NCI-H2081 (cell line): ENCODE measurements at regions not wholly inside any gene's neighbourhood (a gene's known extent, or its start where the extent isn't known, plus 50 kb on each side); places are given as distances from the start of the nearest gene placed in this dataset.

Experiments used
- DNase-seq, 2 experiments: peaks; one replicate each; lab custom pipeline; 2025; lab: John Stamatoyannopoulos, UW

DNA sequence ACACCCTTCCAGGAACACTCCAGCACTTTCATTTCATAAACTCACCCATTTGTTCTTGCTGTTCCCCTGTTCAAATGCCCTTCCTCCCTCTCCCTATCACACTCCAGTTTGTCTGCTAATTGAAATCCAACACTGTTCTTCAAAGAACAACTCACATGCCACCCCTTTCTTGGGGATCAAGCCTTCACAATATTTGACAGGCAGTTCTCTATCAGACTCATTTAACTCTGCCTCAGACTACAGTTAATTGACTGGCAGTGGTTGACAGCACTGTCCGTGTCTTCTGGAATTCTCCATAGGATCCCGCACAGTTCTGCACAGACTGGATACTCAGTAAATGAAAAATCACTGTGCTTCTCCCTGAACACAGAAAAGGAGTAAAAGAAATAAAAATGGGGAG, 87.8 kb downstream of the PMP22 start:
- no peak for DNase-seq

DNA sequence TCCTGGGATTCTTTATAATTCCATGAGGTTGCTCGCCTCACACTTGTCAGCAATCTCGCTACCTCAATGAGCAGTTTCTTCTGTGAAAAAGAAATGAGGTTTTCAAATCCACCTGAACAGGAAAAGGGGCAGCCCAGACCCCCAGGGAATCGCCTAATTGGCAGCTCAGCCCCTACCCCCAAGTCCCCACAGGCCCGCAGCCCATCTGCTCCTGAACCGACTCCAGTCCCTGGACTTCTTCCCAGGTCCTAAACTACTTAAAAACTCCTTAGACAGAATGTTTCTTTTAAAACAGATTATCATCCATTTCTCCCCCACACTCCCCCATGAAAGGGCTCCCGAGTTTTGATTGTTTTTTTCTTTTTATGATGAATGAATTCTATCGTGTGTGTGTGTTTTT, 89.8 kb downstream of the PMP22 start:
- no peak for DNase-seq

DNA sequence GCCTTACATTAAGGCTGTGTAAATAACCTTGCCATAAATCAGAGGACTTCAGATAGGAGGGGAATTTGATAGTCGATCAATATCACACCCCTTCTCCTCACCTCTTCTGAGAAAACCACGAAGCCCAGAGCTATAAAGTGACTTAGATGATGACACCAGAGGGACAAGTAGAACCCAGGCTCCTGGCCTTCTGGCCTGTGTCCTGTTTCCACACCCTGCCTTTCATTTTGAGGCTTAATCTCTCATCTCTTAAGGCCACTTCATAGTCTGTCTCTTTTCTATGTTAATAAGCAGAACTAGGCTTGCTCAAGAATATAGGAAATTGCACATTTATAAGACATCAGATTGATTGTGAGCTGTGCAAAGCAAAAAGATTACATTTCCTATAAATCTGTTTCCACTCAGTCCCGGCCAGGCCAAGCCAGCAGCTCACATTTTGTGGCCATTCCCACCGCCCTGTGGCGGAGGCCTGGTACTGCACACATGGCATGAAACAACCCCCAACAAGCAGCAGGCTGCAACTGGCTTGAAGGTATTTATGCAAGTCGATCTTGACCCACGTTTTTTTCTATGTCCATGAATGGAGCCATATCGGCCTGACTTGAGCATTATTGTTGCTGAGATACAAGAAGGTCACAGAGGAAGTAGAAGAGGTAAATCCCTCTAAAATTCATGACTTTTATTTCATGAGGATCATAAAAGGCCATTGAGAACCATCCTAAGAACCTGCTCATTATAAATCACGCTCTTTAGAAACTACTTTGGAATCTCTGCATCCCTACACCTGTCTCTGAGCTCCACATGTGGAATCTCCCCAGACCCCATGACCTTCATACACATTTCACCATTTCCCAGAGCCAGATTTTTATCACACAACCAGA, 93.7 kb downstream of the PMP22 start:
- DNase-seq, result peak in 1 of 2 experiments; percentile 1

GRCh38 chr17:15169676-15170075, 95.5 kb downstream of the PMP22 start:
- DNase-seq, result no peak

- no peak for DNase-seq
Observed at GRCh38 chr17:15168379-15168778, 96.7 kb downstream of the PMP22 start.

DNA sequence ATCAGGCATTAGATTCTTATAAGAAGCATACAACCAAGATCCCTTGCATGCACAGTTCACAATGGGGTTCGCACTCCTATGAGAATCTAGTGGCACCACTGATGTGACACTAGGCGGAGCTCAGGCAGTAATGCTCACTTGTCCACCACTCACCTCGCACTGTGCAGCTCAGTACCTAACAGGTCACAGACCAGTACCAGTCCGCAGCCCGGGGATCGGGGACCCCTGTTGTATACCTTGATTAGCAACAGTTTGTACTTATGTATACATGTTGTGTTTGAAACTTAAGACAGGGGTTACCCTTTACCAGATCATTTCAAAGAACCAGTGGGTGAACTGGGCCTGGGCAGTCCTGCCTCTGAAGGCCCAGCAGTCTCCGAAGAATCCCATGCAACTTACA, 103.7 kb downstream of the PMP22 start:
- DNase-seq, result no peak

DNA sequence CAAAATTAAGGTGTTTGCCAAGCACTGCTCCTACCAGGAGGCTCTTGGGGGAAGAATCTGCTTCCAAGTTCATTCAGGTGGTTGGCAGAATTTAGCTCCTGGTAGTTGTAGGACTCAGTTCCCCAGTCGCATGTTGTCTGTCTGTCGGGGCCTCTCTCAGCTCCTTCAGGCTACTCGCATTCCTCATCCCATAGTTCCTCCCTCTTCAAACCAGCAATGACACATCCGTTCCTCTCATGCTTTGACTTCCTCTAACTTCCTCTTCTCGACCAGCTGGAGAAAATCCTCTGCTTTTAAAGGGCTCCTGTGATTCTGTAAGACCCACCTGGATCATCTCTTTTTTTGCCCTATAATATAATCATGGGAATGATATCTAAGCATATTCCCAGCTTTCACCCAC, 108.1 kb downstream of the PMP22 start:
- DNase-seq, result no peak

DNA sequence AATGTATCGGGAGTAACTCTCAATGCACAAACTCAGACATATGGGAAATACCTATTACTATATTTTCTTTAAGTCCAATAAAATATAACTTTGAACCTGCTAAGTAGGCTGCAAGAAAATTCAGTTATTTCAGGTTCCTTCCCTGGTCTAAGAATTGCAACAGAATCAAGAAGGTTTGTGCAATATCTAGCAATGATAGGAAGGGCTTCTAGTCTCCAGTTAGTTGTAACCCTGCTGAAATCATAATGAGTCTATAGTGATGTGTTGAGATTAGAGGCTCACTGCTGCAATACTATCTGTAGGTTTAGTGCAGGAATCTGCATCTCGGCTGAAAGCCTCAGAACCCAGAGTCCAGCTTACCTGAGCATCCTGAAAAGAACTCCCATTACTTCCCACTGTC, 110.5 kb downstream of the PMP22 start:
- no peak for DNase-seq

DNA sequence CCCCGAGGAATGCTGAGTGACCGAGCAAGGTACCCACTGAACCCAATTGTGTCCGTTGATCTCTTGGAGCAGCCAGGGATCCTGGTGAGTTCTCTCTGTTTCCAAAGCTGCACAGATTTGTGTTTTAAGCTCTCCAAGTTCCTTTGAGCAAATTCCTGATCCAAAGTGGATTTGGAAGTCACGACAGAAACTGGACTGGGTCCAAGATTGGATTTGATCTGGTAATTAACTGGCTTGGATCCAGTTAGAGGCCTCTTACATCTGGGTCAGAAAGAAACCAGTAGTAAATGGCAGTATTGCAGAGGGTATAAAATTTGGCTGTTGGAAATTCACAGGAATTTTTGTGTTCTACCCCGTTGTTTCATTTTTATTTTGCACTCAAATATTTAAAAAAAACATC, 119.5 kb downstream of the PMP22 start:
- DNase-seq, result no peak

GRCh38 chr17:15143524-15143923, 121.6 kb downstream of the PMP22 start:
- no peak for DNase-seq

GRCh38 chr17:15134363-15134762, 130.8 kb downstream of the PMP22 start:
- DNase-seq, result no peak

- DNase-seq, result no peak
Observed at GRCh38 chr17:15133826-15134225, 131.3 kb downstream of the PMP22 start.

DNA sequence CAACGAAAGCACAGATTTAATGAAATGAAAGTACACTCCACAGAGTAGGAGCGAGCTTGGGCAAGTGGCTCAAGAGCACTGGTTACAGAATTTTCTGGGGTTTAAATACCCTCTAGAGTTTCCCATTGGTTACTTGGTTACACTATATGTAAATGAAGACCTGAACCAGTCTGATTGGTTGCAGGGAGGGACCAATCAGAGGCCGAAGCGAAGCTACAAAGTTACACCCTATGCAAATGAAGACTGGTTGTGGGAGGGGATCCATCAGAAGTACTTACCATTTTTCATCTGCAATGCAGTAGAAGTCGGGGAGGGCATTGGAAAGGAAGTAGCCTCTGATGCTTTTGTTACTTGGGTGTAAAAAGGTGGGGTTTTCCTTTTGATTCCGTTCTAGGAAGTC, 132.0 kb downstream of the PMP22 start:
- no peak for DNase-seq

DNA sequence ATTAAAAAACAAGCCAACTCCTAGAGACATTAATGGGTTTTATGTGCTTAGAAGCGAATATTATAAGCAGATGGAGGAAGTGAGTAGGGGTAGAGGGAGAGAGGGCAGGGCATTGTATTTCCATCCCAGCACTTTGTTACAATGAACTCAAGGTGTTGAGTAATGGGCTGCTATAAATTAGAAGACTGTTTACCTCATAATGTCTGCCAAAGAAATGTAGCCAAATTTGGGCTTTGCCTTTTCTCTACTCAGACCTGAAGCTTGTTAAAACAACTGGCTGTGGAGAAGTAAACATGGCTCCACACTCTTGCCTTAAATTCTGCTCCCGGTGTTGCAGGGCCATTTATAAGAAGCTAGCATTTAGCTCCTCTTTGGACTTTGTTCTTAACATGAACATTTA, 134.7 kb downstream of the PMP22 start:
- DNase-seq, result no peak

- no peak for DNase-seq
Observed at GRCh38 chr17:15129986-15130385, 135.1 kb downstream of the PMP22 start.

- no peak for DNase-seq
Observed at GRCh38 chr17:15124746-15125145, 140.4 kb downstream of the PMP22 start.

DNA sequence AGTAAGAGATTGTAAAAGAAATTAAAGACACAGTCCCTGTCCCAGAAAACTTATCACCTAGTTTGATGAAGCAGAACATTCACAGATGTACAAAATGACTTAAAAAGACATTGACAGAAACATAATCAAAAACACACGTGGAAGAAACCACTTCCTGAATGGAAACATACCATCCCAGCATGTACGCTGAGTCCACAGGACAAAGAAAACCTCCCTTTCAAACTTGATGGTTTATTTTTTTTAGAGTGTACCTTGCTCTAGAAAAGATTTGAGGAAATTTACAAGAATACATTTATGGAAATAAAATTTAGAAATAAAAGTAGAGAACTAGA, 140.9 kb downstream of the PMP22 start:
- no peak for DNase-seq

GRCh38 chr17:15123593-15124263, 141.4 kb downstream of the PMP22 start:
- DNase-seq, result no peak

GRCh38 chr17:15122857-15123256, 142.3 kb downstream of the PMP22 start:
- DNase-seq, result no peak

DNA sequence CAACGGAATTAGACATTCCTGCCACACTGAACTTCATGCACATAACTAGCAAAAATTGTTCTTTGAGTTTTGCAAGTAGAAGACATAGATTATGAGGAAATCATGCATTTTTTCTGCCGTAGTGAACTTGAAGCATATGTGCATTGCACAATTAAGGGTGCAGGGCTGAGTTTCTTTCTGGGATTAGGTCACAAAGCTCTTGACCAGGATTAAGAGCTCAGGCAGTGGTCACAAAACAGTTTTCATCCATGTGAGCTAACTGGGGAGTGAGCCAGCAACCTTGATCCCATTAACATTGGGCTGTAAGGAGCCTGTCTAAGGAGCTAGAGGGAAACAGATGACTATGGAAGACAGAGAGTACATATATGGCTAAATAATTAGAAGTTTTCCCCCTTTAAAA, 143.7 kb downstream of the PMP22 start:
- DNase-seq, result no peak

GRCh38 chr17:15119968-15120367, 145.2 kb downstream of the PMP22 start:
- DNase-seq, result no peak

DNA sequence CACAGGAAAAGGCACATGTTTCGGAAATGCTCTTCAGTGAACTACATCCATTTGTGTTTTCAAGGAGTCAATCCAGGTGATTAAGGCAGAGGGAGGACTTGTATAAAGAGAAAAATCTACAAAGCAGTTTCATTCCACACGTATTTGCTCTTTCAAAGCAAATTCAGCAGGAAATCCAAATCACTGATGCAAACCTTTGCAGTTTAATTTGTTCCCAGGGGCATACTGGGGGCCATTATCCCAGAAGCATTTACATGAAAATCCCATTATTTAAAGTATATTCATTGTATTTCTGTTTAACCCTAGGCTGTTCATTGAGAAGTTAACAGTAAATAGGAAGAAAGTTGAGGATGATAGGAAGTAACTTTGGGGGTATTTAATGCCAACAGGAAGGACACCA, 147.9 kb downstream of the PMP22 start:
- DNase-seq, result no peak

- no peak for DNase-seq
Observed at GRCh38 chr17:15112846-15113617, 152.1 kb downstream of the PMP22 start.
